HFF-Myc (cell line): ENCODE measurements at regions not wholly inside any gene's neighbourhood (a gene's known extent, or its start where the extent isn't known, plus 50 kb on each side); places are given as distances from the start of the nearest gene placed in this dataset.
"Not testable (repeated sequence)": the region's sequence is repeated elsewhere in the genome, so short reads cannot be mapped to it uniquely, and the experiment has no call there.

Experiments used
- DNase-seq: peaks from one replicate; pipeline ENCODE4 v3.0.0-alpha.2; 2011; ENCODE audit warnings: low read depth; ENCODE audit errors: extremely low read depth
- H3K4me3 ChIP-seq: replicated peaks from 2 replicates; pipeline ENCODE4 v1.5.1; 2011; ENCODE audit warnings: low read depth, mild to moderate bottlenecking, control low read depth, low read length
- TF ChIP-seq, protein P1 (sequence below): IDR thresholded peaks from 2 replicates; pipeline ENCODE4 v1.5.1; 2012; ENCODE audit warnings: mild to moderate bottlenecking, low read depth, low read length, control low read depth; ENCODE audit errors: missing control alignments

GRCh38 chr12:75742961-75743360 lies 231.6 kb upstream of the KRR1 start:
- no peak for DNase-seq
- TF ChIP-seq, protein P1, sequence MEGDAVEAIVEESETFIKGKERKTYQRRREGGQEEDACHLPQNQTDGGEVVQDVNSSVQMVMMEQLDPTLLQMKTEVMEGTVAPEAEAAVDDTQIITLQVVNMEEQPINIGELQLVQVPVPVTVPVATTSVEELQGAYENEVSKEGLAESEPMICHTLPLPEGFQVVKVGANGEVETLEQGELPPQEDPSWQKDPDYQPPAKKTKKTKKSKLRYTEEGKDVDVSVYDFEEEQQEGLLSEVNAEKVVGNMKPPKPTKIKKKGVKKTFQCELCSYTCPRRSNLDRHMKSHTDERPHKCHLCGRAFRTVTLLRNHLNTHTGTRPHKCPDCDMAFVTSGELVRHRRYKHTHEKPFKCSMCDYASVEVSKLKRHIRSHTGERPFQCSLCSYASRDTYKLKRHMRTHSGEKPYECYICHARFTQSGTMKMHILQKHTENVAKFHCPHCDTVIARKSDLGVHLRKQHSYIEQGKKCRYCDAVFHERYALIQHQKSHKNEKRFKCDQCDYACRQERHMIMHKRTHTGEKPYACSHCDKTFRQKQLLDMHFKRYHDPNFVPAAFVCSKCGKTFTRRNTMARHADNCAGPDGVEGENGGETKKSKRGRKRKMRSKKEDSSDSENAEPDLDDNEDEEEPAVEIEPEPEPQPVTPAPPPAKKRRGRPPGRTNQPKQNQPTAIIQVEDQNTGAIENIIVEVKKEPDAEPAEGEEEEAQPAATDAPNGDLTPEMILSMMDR: no peak
- H3K4me3 ChIP-seq: no peak overlapping the region

DNA sequence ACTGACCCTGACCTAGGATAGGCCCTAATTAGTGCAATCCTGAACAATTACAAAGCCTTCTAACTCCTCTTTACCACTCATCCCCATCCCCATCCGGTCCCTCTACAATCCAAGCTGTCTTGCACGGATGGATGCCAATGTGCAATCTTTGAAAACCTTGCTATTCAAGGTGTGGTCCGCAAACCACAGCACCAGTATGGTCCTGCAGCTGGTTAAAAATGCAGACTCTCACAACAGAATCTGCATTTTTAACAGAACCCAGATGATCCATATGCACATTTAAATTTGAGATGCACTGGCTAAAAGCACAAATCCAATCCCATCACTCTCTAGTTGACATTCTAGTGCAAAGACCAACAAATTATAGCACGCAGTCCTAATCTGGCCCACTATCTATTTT lies 230.6 kb upstream of the KRR1 start:
- DNase-seq: no peak
- TF ChIP-seq, protein P1: no peak

DNA sequence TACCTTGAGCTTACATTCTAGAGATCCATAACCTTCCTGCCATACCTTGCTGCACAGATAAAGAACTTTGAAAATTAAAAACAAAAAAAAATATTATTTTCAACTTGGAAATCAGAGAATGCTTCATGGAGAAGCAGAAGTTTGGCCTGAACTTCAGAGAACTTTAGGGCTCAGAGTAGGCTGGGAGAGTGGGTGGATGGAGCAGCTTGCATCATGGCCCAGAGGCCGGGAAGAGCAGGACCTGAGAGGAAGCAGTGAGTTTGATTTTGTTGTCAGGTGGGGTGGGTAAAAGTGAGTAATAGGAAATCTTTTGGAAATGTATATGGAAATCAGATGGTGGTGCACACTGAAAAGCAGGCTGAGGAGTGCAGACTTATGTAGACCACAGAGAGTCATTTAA lies 228.5 kb upstream of the KRR1 start:
- no peak overlapping the region for H3K4me3 ChIP-seq
- TF ChIP-seq, protein P1: no peak
- no peak for DNase-seq

More for the DNA sequence above, 230.6 kb upstream of the KRR1 start:
- no peak overlapping the region for H3K4me3 ChIP-seq

DNA sequence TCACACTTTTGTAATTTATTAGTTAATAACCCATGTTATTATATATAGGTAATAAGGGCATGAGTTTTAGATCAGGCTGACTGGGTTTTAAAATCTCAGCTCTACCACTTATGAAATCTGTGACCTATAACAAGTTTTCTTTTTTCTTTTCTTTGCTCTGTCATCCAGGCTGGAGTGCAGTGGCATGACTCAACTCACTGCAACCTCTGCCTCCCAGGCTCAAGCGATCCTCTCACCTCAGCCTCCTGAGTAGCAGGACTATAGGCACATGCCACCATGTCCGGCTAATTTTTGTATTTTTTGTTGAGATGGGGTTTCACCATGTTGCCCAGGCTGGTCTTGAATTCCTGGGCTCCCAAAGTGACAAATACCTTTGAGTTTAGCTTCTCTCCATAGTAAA lies 227.7 kb upstream of the KRR1 start:
- DNase-seq, H3K4me3 ChIP-seq: not testable (repeated sequence)

- H3K4me3 ChIP-seq: no peak overlapping the region
- TF ChIP-seq, protein P1: no peak
Observed at GRCh38 chr12:75738486-75738885, 227.1 kb upstream of the KRR1 start.

DNA sequence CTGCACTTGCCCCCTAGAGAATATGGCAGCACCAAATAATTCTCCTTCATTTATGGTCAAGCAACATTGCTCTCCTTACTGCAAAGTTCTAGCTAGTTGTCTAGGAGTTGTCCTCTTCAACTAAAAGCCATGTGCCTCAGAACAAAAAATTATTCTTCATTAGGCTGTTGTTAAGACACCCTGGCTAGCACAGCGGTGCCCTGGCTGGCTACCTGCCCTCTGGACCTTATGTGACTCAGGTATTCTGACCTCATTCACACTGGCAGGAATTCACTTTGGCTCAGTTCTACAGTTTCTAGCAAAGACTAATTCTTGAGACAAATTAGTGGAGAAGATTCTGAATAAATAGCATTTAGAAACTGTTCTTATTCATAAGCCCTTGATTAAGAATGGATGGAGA lies 224.4 kb upstream of the KRR1 start:
- DNase-seq: no peak
- H3K4me3 ChIP-seq: no peak overlapping the region
- TF ChIP-seq, protein P1: no peak

More at GRCh38 chr12:75738486-75738885, 227.1 kb upstream of the KRR1 start:
- DNase-seq: no peak

DNA sequence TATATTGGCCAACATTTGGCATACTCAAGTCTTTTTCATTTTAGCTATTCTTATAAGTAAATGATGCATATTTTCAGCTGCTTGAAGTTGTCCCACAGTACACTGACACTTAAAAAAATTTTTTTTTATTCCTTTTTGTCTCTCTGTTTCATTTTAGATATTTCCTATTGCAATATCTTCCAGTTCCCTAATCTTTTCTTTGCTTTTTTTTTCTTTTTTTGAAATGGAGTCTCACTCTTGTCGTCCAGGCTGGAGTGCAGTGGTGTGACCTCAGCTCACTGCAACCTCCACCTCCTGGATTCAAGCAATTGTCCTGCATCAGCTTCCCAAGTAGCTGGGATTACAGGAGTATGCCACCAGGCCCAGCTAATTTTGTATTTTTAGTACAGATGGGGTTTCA lies 217.4 kb upstream of the KRR1 start:
- TF ChIP-seq, protein P1: no peak
- no peak overlapping the region for H3K4me3 ChIP-seq
- no peak for DNase-seq
